Mammary epithelial cell (primary cell): ENCODE measurements at regions not wholly inside any gene's neighbourhood (a gene's known extent, or its start where the extent isn't known, plus 50 kb on each side); places are given as distances from the start of the nearest gene placed in this dataset.

Experiments
- CTCF ChIP-seq, 2 donors: IDR thresholded peaks in 1 of 2; conservative IDR thresholded peaks in 1 of 2; 2 replicates each; pipeline ENCODE4 v1.5.1; 2011 to 2012; ENCODE audit warnings: inconsistent platforms in 2 of 2, low read length in 2 of 2, mild to moderate bottlenecking in 2 of 2, control low read depth in 1 of 2, low read depth in 1 of 2; ENCODE audit not compliant: insufficient read depth in 1 of 2; ENCODE audit errors: extremely low read depth in 1 of 2
- EZH2 ChIP-seq: IDR thresholded peaks from 2 replicates; pipeline ENCODE4 v1.6.1; 2012; ENCODE audit warnings: low read length, inconsistent platforms, borderline replicate concordance

DNA sequence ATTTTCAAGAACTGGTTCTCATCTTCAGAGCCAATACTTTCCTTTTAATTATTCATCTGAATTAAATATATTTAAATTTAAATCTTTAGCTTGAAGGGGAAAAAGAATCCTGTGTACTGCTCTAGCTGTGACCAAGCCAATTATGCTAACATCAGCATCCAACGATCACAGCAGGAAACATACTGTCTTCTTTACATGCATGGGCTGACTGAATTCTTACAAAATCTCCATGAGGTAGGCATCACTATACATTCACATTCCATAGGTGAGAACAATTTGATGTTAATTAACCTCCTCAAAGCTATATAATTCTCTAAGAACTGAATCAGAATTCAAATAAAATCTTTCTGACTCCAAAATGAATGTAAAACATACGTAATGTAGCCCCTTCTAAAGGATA lies 118.8 kb upstream of the MAP2 start:
- TF ChIP-seq CTCF (conservative IDR thresholded peaks at IDR 0.05 in 1 of 2, IDR thresholded peaks at IDR 0.05 in 1 of 2; ENCODE audit: extremely low read depth in 1 of 2, insufficient read depth in 1 of 2, low read depth in 1 of 2, low read length in 2 of 2) = no peak
- no peak for TF ChIP-seq EZH2
